ENCODE measurements at regions not wholly inside any gene's neighbourhood (a gene's known extent, or its start where the extent isn't known, plus 50 kb on each side); places are given as distances from the start of the nearest gene placed in this dataset.

DNA sequence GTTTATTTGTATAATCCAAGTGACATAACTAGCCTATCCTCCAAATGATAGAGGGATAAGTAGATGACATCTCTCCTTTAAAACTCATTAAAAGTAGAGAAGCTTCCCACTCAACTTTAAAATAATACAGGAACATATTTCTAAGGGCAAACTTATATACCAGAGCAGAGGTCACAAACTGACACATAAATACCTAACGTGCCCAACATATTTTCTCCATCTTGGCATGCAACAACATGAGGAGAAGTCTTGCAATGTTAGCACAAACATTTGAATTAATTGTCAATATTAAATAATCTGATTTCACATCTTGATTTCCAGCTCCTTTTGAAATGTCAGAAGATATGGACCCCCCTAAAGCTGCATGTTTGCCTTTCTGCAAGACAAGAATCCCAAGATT lies 335.0 kb downstream of the DEPDC1B start:
- Mint-ChIP-seq H3K4me3 (no peak overlapping the region), H3K27ac (no peak overlapping the region), H3K9me3 (no peaks in the 10 kb centered on the region), H3K4me1 (peaks cover 2% of the 10 kb centered on the region), H3K27me3 (ENCODE audit: low read depth, poor library complexity) (peaks cover 3% of the 10 kb centered on the region), H3K36me3 (ENCODE audit: low read depth) (no peaks in the 10 kb centered on the region)
- no peak for DNase-seq
- TF ChIP-seq, protein P1, sequence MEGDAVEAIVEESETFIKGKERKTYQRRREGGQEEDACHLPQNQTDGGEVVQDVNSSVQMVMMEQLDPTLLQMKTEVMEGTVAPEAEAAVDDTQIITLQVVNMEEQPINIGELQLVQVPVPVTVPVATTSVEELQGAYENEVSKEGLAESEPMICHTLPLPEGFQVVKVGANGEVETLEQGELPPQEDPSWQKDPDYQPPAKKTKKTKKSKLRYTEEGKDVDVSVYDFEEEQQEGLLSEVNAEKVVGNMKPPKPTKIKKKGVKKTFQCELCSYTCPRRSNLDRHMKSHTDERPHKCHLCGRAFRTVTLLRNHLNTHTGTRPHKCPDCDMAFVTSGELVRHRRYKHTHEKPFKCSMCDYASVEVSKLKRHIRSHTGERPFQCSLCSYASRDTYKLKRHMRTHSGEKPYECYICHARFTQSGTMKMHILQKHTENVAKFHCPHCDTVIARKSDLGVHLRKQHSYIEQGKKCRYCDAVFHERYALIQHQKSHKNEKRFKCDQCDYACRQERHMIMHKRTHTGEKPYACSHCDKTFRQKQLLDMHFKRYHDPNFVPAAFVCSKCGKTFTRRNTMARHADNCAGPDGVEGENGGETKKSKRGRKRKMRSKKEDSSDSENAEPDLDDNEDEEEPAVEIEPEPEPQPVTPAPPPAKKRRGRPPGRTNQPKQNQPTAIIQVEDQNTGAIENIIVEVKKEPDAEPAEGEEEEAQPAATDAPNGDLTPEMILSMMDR (IDR thresholded peaks at IDR 0.05), result no peak

DNA sequence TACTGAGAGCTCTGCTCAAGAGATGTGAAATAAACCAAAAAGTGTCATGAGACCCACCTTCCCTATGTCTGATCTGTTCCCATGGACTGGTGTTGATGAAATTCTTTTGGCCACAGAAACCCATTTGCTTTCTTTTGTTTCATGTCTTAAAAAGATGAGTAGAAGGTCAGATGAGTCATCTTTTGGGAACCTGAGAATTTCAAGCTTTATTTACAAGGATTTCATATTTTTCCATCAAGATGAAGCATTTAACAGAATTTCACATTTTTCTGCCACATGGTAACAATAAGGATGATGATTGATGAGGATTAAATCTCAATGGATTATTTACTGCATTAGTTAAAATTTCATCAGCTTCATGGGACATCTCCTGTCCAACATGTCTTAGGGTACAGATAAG lies 337.8 kb downstream of the DEPDC1B start:
- DNase-seq, result no peak
- Mint-ChIP-seq H3K27ac (no peak overlapping the region), H3K27me3 (ENCODE audit: low read depth, poor library complexity) (no peaks in the 10 kb centered on the region), H3K9me3 (no peaks in the 10 kb centered on the region), H3K4me1 (peaks cover 6% of the 10 kb centered on the region), H3K36me3 (ENCODE audit: low read depth) (no peaks in the 10 kb centered on the region), H3K4me3 (no peak overlapping the region)
- TF ChIP-seq, protein P1 (IDR thresholded peaks at IDR 0.05), result no peak

DNA sequence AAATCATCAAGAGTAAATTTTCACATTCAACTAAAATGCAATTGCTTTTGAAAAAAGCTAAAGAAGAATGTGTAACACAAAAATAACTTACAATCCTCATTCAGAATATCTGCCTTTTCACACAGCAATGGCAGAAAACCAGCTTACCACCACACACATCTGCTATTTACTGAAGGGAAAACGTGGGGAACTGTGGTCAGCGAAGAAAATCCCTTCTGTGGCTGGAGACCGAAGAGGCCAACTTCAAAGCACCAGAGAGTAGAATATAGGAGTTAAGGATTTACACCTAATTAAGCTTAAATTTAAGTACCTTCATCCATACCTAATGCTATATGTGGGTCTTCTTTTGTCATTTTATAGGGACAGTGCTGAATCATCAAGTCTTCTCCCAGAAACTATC lies 339.6 kb downstream of the DEPDC1B start:
- H3K27ac Mint-ChIP-seq, result no peak overlapping the region
- peaks cover 12% of the 10 kb centered on the region for H3K4me1 Mint-ChIP-seq
- TF ChIP-seq, protein P1 (IDR thresholded peaks at IDR 0.05), result no peak

DNA sequence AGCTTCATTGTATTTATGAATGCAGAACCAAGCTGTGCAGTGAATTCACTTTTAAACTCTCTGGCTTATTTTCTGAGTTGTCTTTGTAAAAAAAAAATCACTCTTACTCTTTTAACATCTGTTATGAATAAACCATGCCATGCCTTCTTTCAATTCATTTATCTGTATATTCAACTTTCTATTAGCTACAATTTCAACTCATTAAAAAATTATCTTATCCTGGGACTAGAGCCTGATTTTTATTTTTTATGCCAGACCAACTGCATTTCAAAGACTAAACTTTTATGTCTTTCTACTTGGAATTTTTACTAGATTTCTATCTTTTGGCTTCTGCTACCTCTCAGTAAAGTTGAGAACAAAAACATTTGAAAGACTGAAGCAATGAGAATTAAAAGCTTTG lies 342.7 kb downstream of the DEPDC1B start:
- Mint-ChIP-seq H3K4me1 (peaks cover 12% of the 10 kb centered on the region), H3K27ac (no peak overlapping the region), H3K9me3 (no peaks in the 10 kb centered on the region), H3K27me3 (ENCODE audit: low read depth, poor library complexity) (no peaks in the 10 kb centered on the region), H3K4me3 (no peak overlapping the region), H3K36me3 (ENCODE audit: low read depth) (no peaks in the 10 kb centered on the region)
- TF ChIP-seq, protein P1 (IDR thresholded peaks at IDR 0.05), result no peak
- DNase-seq, result no peak

More for the DNA sequence above, 339.6 kb downstream of the DEPDC1B start:
- Mint-ChIP-seq H3K27me3 (ENCODE audit: low read depth, poor library complexity) (no peaks in the 10 kb centered on the region), H3K9me3 (no peaks in the 10 kb centered on the region), H3K36me3 (ENCODE audit: low read depth) (no peaks in the 10 kb centered on the region), H3K4me3 (no peak overlapping the region)
- DNase-seq, result no peak

DNA sequence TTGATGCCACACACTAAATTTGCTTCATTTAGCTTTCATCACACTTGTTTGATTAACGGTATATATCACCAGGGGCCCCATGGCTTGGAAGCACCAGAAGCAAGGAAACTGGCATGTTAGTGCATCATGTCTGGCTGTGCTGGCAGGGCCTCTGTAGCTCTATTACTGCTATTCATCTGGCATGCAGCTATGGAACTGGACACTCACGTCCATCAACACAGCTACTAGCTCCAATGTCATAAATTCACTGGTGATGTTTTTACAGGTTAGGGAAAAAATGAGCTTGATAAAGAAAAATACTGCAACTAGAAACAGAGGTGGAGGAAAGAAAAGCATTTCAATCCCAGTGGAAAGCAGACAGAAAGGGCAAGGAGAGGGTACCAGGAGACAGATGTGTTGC lies 343.2 kb downstream of the DEPDC1B start:
- TF ChIP-seq, protein P1 (IDR thresholded peaks at IDR 0.05), result no peak
- no peaks in the 10 kb centered on the region for H3K36me3 Mint-ChIP-seq (ENCODE audit: low read depth)
- H3K27ac Mint-ChIP-seq, result peak overlapping the region; percentile 26
- H3K27me3 Mint-ChIP-seq (ENCODE audit: low read depth, poor library complexity), result no peaks in the 10 kb centered on the region
- no peak for DNase-seq
- peaks cover 12% of the 10 kb centered on the region for H3K4me1 Mint-ChIP-seq
- H3K4me3 Mint-ChIP-seq, result no peak overlapping the region
- H3K9me3 Mint-ChIP-seq, result no peaks in the 10 kb centered on the region

DNA sequence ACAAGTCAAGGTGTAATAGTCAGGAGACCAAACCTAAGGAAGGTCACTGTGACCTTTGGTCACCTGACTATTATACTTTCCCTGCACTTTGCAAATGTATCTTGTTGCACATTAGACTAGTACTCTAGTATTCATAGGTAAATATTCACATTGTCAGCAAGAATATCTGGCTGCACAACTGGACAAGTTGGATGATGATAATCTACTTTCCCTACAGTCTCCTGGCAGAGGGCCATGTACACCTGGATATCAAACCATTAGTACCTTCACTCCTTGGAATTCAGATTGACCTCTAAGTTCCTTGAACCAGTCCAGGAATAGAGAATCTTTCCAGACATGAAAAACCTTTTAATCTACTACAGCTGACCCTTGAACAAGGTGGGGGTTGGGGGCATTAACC lies 344.8 kb downstream of the DEPDC1B start:
- Mint-ChIP-seq H3K36me3 (ENCODE audit: low read depth) (no peaks in the 10 kb centered on the region), H3K4me3 (no peak overlapping the region), H3K9me3 (no peaks in the 10 kb centered on the region), H3K27me3 (ENCODE audit: low read depth, poor library complexity) (no peaks in the 10 kb centered on the region), H3K4me1 (peaks cover 11% of the 10 kb centered on the region), H3K27ac (no peak overlapping the region)
- DNase-seq, result no peak
- TF ChIP-seq, protein P1 (IDR thresholded peaks at IDR 0.05), result no peak
